Panc1 (cell line): ENCODE measurements at regions not wholly inside any gene's neighbourhood (a gene's known extent, or its start where the extent isn't known, plus 50 kb on each side); places are given as distances from the start of the nearest gene placed in this dataset.
"Not testable (repeated sequence)": the region's sequence is repeated elsewhere in the genome, so short reads cannot be mapped to it uniquely, and the experiment has no call there.

Source experiments
- ATAC-seq: fragments of 200-7000 bp; cut with Tn5 transposase; 2 replicates; pipeline ENCODE4 v1.9.1; 2020; ENCODE audit warnings: mild to moderate bottlenecking, moderate library complexity
- BruUV-seq: library from RNA; stranded (reverse); fragments of 400-500 nt; replicated peaks from 2 replicates; lab custom pipeline; 2021; lab: Mats Ljungman, UMichigan
- CTCF ChIA-PET: fragments of 300-600 bp; sonication (Branson Sonifier 250); formaldehyde crosslinking; loops from one replicate; lab custom pipeline; 2022; ENCODE audit warnings: antibody characterized with exemption; lab: Charles Lee
- POLR2A ChIA-PET: fragments of 300-600 bp; sonication (Branson Sonifier 250); formaldehyde crosslinking; loops from one replicate; lab custom pipeline; 2022; ENCODE audit warnings: antibody characterized with exemption; lab: Charles Lee
- DNase-seq: peaks from one replicate; pipeline ENCODE4 v3.0.0-alpha.2; 2010; ENCODE audit warnings: low read depth, low spot score
- H3K27ac ChIP-seq: 2 replicates; pipeline ENCODE4 v1.5.1; 2011; ENCODE audit warnings: mild to moderate bottlenecking, low read length, inconsistent platforms
- H3K27me3 ChIP-seq: fragments of 200-500 bp; sonication (Bioruptor generic); 2 replicates; pipeline ENCODE4 v1.6.0; 2014; ENCODE audit warnings: low read length, inconsistent platforms; ENCODE audit not compliant: control insufficient read depth, insufficient read depth
- H3K36me3 ChIP-seq: fragments of 200-500 bp; sonication (Bioruptor generic); 2 replicates; pipeline ENCODE4 v1.5.1; 2014; ENCODE audit warnings: inconsistent platforms, mild to moderate bottlenecking, low read length, moderate library complexity; ENCODE audit not compliant: control insufficient read depth, insufficient read depth
- H3K4me1 ChIP-seq: 2 replicates; pipeline ENCODE4 v1.5.1; 2011; ENCODE audit warnings: inconsistent platforms, mild to moderate bottlenecking, low read length, moderate library complexity; ENCODE audit not compliant: control insufficient read depth, insufficient read depth
- H3K4me3 ChIP-seq, 2 experiments: 2 replicates each; pipeline ENCODE4 v1.5.1; 2011 to 2012; ENCODE audit warnings: low read depth in 2 of 2, low read length in 2 of 2, mild to moderate bottlenecking in 2 of 2, inconsistent platforms in 1 of 2, moderate library complexity in 1 of 2
- H3K9me3 ChIP-seq: fragments of 200-500 bp; sonication (Bioruptor generic); 2 replicates; pipeline ENCODE4 v1.5.1; 2014; ENCODE audit warnings: low read depth, mild to moderate bottlenecking, inconsistent platforms, low read length, moderate library complexity; ENCODE audit not compliant: control insufficient read depth, insufficient read depth
- CTCF ChIP-seq: fragments of 450-650 bp; IDR thresholded peaks from 2 replicates; pipeline ENCODE4 v1.5.1; 2017; ENCODE audit warnings: mild to moderate bottlenecking
- POLR2AphosphoS5 ChIP-seq: IDR thresholded peaks from 2 replicates; pipeline ENCODE4 v1.6.1; 2012; ENCODE audit warnings: mild to moderate bottlenecking, low read depth, low read length, moderate library complexity
- REST ChIP-seq, 2 experiments: IDR thresholded peaks; 2 replicates each; pipeline ENCODE4 v1.6.1; 2011 to 2012; ENCODE audit warnings: low read depth in 2 of 2, control low read depth in 1 of 2, low read length in 1 of 2, mild to moderate bottlenecking in 1 of 2, moderate library complexity in 1 of 2; ENCODE audit not compliant: insufficient read depth in 1 of 2
- SIN3A ChIP-seq: IDR thresholded peaks from 2 replicates; pipeline ENCODE4 v1.6.1; 2012; ENCODE audit warnings: low read depth, mild to moderate bottlenecking, low read length, moderate library complexity, borderline replicate concordance; ENCODE audit not compliant: insufficient read depth
- TCF7L2 ChIP-seq: IDR thresholded peaks from 2 replicates; pipeline ENCODE4 v1.6.1; 2011; ENCODE audit warnings: mild to moderate bottlenecking, low read depth, low read length, inconsistent platforms
- in situ Hi-C: cut with HindIII; loops from 2 replicates; pipeline ENCODE4 v1.10.0; 2016; ENCODE audit warnings: low sequenced_read_pairs, low pct_unique_long_range_greater_than_20kb
- intact Hi-C: fragments of 100-400 bp; cut with micrococcal nuclease; formaldehyde crosslinking; loops from one replicate; pipeline ENCODE4 v1.10.0; 2022; ENCODE audit not compliant: unreplicated experiment

GRCh38 chr4:148901075-148901705 lies 459.0 kb upstream of the NR3C2 start:
- BruUV-seq: no TSS peak
- H3K27ac ChIP-seq: no peak overlapping the region
- H3K27me3 ChIP-seq: no peaks in the 10 kb centered on the region
- no peaks in the 10 kb centered on the region for H3K4me1 ChIP-seq
- H3K36me3 ChIP-seq: no peaks in the 10 kb centered on the region
- H3K9me3 ChIP-seq: no peaks in the 10 kb centered on the region
- ChIA-PET CTCF (no interaction called here), POLR2A (no interaction called here)
- no peak for DNase-seq
- H3K4me3 ChIP-seq: no peak overlapping the region
- TF ChIP-seq POLR2AphosphoS5: no peak
- TF ChIP-seq REST (IDR thresholded peaks at IDR 0.05; ENCODE audit: insufficient read depth in 1 of 2, low read depth in 2 of 2, low read length in 1 of 2): no peak
- no peak for TF ChIP-seq CTCF
- no peak for TF ChIP-seq TCF7L2
- TF ChIP-seq SIN3A: no peak
- intact Hi-C loops: no loop called here
- in situ Hi-C loops: no loop called here
- no peak for ATAC-seq

DNA sequence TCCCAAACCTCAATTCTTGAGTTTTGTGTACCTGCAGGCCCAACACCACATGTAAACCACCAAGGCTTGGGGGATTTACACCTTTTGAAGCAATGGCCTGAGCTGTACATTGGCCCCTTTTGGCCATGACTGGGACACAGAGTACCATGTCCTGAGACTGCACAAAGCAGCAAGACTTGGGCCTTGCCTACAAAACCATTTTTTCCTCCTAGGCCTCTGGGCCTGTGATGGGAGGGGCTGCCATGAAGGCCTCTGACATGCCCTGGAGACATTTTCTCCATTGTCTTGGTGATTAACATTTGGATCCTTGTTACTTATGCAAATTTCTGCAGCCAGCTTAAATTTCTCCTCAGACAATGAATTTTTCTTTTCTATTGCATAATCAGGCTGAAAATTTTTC lies 455.9 kb upstream of the NR3C2 start:
- intact Hi-C loops, H3K4me3 ChIP-seq, in situ Hi-C loops, H3K9me3 ChIP-seq, H3K36me3 ChIP-seq, POLR2A ChIA-PET, H3K27ac ChIP-seq, ATAC-seq, H3K4me1 ChIP-seq, CTCF ChIA-PET, DNase-seq, BruUV-seq, H3K27me3 ChIP-seq: not testable (repeated sequence)

DNA sequence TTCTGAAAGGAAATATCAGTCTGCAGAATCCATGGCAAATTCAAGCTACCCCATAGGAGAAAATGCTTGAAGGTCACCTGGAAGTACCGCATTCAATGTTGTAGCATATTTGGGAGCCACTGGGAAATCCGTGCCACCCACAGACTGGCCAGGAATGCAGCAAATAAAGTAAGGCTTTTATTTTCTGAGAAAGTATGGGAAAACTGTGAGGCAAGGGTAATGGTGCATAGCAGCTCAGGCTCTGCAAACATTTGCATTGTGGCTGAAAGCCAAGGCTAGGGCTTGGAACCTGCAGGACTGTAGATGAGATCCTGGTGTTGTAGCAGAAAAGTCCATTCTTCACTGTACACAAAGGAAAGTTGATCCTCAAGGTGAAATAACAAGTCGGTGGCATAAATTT lies 450.9 kb upstream of the NR3C2 start:
- intact Hi-C loops: no loop called here
- DNase-seq: no peak
- H3K27ac ChIP-seq: no peak overlapping the region
- ATAC-seq: no peak
- TF ChIP-seq SIN3A: no peak
- no peak for TF ChIP-seq REST (IDR thresholded peaks at IDR 0.05; ENCODE audit: insufficient read depth in 1 of 2, low read depth in 2 of 2, low read length in 1 of 2)
- TF ChIP-seq CTCF: no peak
- TF ChIP-seq POLR2AphosphoS5: no peak
- no peak for TF ChIP-seq TCF7L2
- CTCF ChIA-PET: no interaction called here
- in situ Hi-C loops: no loop called here
- H3K36me3 ChIP-seq: no peaks in the 10 kb centered on the region
- no TSS peak for BruUV-seq
- H3K9me3 ChIP-seq: no peaks in the 10 kb centered on the region
- no peaks in the 10 kb centered on the region for H3K27me3 ChIP-seq
- no peak overlapping the region for H3K4me3 ChIP-seq
- no peaks in the 10 kb centered on the region for H3K4me1 ChIP-seq
- POLR2A ChIA-PET: no interaction called here
